Activated naive CD4-positive, alpha-beta T cell treated with Interleukin-2 at 50 U/mL for 16 hours (primary cell): ENCODE measurements at regions not wholly inside any gene's neighbourhood (a gene's known extent, or its start where the extent isn't known, plus 50 kb on each side); places are given as distances from the start of the nearest gene placed in this dataset.

ENCODE experiments used
- DNase-seq: peaks from one replicate; pipeline ENCODE4 v3.0.0-alpha.2; 2020

GRCh38 chr10:62554632-62555199, 180.5 kb downstream of the ZNF365 start:
- no peak for DNase-seq

GRCh38 chr10:62559481-62560200, 185.5 kb downstream of the ZNF365 start:
- DNase-seq: no peak

- no peak for DNase-seq
These were observed 186.1 kb downstream of the ZNF365 start for GRCh38 chr10:62560201-62560819.

- DNase-seq: no peak
These were observed 187.0 kb downstream of the ZNF365 start for GRCh38 chr10:62561151-62561550.

- no peak for DNase-seq
These were observed 187.9 kb downstream of the ZNF365 start for GRCh38 chr10:62562101-62562500.

- DNase-seq: no peak
These were observed 188.6 kb downstream of the ZNF365 start for GRCh38 chr10:62562795-62563194.

GRCh38 chr10:62573929-62574328, 199.8 kb downstream of the ZNF365 start:
- no peak for DNase-seq

GRCh38 chr10:62577076-62577475, 202.9 kb downstream of the ZNF365 start:
- DNase-seq: no peak

- no peak for DNase-seq
These were observed 203.6 kb downstream of the ZNF365 start for GRCh38 chr10:62577666-62578291.

GRCh38 chr10:62578301-62578700, 204.1 kb downstream of the ZNF365 start:
- no peak for DNase-seq

GRCh38 chr10:62578916-62579315, 204.7 kb downstream of the ZNF365 start:
- DNase-seq: no peak

GRCh38 chr10:62580396-62580795, 206.2 kb downstream of the ZNF365 start:
- DNase-seq: no peak

- DNase-seq: no peak
These were observed 207.2 kb downstream of the ZNF365 start for GRCh38 chr10:62581351-62581750.

GRCh38 chr10:62582101-62582705, 208.0 kb downstream of the ZNF365 start:
- no peak for DNase-seq

- DNase-seq: no peak
These were observed 208.6 kb downstream of the ZNF365 start for GRCh38 chr10:62582804-62583208.

- no peak for DNase-seq
These were observed 209.9 kb downstream of the ZNF365 start for GRCh38 chr10:62583876-62584615.

- no peak for DNase-seq
These were observed 210.6 kb downstream of the ZNF365 start for GRCh38 chr10:62584731-62585130.

GRCh38 chr10:62585211-62585775, 211.1 kb downstream of the ZNF365 start:
- DNase-seq: no peak

GRCh38 chr10:62587011-62587410, 212.8 kb downstream of the ZNF365 start:
- DNase-seq: no peak

- no peak for DNase-seq
These were observed 213.9 kb downstream of the ZNF365 start for GRCh38 chr10:62588116-62588515.

- no peak for DNase-seq
These were observed 214.8 kb upstream of the ADO start for GRCh38 chr10:62589689-62590088.

GRCh38 chr10:62590306-62590705, 214.2 kb upstream of the ADO start:
- no peak for DNase-seq
